PC-3 (cell line): ENCODE measurements at regions not wholly inside any gene's neighbourhood (a gene's known extent, or its start where the extent isn't known, plus 50 kb on each side); places are given as distances from the start of the nearest gene placed in this dataset.

Source experiments
- CTCF ChIP-seq: fragments of 300-600 bp; sonication (generic); conservative IDR thresholded peaks from 2 replicates; pipeline ENCODE4 v1.5.1; 2017; ENCODE audit warnings: antibody characterized with exemption, low read depth, mild to moderate bottlenecking, low read length
- EZH2 ChIP-seq: fragments of 300-600 bp; sonication (generic); IDR thresholded peaks from one replicate; pipeline ENCODE4 v1.6.1; 2017; ENCODE audit warnings: antibody characterized with exemption, mild to moderate bottlenecking, low read length; ENCODE audit not compliant: unreplicated experiment

GRCh38 chr1:30425046-30425445, 298.3 kb downstream of the MATN1 start:
- TF ChIP-seq CTCF (no peak), EZH2 (no peak)
